ENCODE measurements at regions not wholly inside any gene's neighbourhood (a gene's known extent, or its start where the extent isn't known, plus 50 kb on each side); places are given as distances from the start of the nearest gene placed in this dataset.

- TF ChIP-seq SMC3 (IDR thresholded peaks at IDR 0.05; ENCODE audit: low read depth, low read length) (no peak), CTCF (conservative IDR thresholded peaks at IDR 0.05; ENCODE audit: low read depth, low read length) (no peak), RFX5 (IDR thresholded peaks at IDR 0.05; ENCODE audit: low read depth, low read length) (no peak), POLR2A (IDR thresholded peaks at IDR 0.05; ENCODE audit: low read depth, low read length) (no peak), NFE2L2 (IDR thresholded peaks at IDR 0.05; ENCODE audit: low read depth, low read length) (no peak), MAFK (IDR thresholded peaks at IDR 0.05; ENCODE audit: low read depth, low read length) (no peak)
These were observed 81.2 kb upstream of the MAN1A1 start for GRCh38 chr6:119430805-119431204.

All from IMR-90 (cell line).